Vagina (tissue), 2 donors: ENCODE measurements at regions not wholly inside any gene's neighbourhood (a gene's known extent, or its start where the extent isn't known, plus 50 kb on each side); places are given as distances from the start of the nearest gene placed in this dataset.

ENCODE experiments used
- CTCF ChIP-seq, 3 experiments: fragments of 450-650 bp in 2 of 3; fragments of 200-600 bp in 1 of 3; sonication (generic) in 1 of 3; IDR thresholded peaks; one replicate each; pipeline ENCODE4 v1.5.1; 2017 to 2019; ENCODE audit warnings: antibody characterized with exemption in 3 of 3, mild to moderate bottlenecking in 2 of 3, moderate library complexity in 2 of 3
- POLR2A ChIP-seq, 2 donors: fragments of 450-650 bp; IDR thresholded peaks; one replicate each; pipeline ENCODE4 v1.6.1; 2017; ENCODE audit warnings: antibody characterized with exemption in 2 of 2, mild to moderate bottlenecking in 2 of 2, moderate library complexity in 2 of 2

GRCh38 chr4:11739992-11740391 lies 311.3 kb upstream of the HS3ST1 start:
- TF ChIP-seq POLR2A (IDR thresholded peaks at IDR 0.05): no peak
- no peak for TF ChIP-seq CTCF (IDR thresholded peaks at IDR 0.05)
